Epithelial cell of esophagus (primary cell): ENCODE measurements at regions not wholly inside any gene's neighbourhood (a gene's known extent, or its start where the extent isn't known, plus 50 kb on each side); places are given as distances from the start of the nearest gene placed in this dataset.
A peak's percentile ranks its signal among the peaks of the same experiment; 100 is the strongest.

Experiments used
- DNase-seq: peaks from one replicate; pipeline ENCODE4 v3.0.0; 2010; ENCODE audit warnings: low read depth
- H3K4me3 ChIP-seq: 2 replicates; pipeline ENCODE4 v1.5.1; 2011; ENCODE audit warnings: mild to moderate bottlenecking, low read length, control low read depth
- TF ChIP-seq, protein P1 (sequence below): IDR thresholded peaks from 2 replicates; pipeline ENCODE4 v1.5.1; 2011; ENCODE audit warnings: low read depth, mild to moderate bottlenecking, low read length, control low read depth, inconsistent platforms; ENCODE audit not compliant: insufficient read depth; ENCODE audit errors: missing control alignments

DNA sequence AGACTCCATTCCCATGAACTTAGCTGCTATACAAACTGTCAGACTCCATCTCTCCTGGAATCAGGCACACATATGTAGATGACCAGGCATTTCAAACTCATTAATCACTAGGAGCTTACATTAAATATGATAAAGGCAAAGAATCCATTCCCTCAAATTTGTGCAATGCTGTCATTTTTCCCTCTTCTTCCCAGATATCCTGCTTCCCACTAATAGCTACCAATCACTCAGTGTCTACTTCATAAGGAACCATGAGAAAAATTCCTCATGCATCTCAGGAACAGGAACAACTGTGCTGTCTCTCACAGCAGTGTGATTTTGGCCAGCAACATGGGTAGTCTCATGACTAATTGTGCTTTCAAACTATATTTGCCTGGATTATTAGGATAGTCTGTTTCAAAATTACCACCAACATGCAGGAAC is 133.9 kb downstream of the DKK1 start:
- H3K4me3 ChIP-seq, result no peak overlapping the region
- TF ChIP-seq, protein P1, sequence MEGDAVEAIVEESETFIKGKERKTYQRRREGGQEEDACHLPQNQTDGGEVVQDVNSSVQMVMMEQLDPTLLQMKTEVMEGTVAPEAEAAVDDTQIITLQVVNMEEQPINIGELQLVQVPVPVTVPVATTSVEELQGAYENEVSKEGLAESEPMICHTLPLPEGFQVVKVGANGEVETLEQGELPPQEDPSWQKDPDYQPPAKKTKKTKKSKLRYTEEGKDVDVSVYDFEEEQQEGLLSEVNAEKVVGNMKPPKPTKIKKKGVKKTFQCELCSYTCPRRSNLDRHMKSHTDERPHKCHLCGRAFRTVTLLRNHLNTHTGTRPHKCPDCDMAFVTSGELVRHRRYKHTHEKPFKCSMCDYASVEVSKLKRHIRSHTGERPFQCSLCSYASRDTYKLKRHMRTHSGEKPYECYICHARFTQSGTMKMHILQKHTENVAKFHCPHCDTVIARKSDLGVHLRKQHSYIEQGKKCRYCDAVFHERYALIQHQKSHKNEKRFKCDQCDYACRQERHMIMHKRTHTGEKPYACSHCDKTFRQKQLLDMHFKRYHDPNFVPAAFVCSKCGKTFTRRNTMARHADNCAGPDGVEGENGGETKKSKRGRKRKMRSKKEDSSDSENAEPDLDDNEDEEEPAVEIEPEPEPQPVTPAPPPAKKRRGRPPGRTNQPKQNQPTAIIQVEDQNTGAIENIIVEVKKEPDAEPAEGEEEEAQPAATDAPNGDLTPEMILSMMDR, result no peak
- DNase-seq, result peak; percentile 43

DNA sequence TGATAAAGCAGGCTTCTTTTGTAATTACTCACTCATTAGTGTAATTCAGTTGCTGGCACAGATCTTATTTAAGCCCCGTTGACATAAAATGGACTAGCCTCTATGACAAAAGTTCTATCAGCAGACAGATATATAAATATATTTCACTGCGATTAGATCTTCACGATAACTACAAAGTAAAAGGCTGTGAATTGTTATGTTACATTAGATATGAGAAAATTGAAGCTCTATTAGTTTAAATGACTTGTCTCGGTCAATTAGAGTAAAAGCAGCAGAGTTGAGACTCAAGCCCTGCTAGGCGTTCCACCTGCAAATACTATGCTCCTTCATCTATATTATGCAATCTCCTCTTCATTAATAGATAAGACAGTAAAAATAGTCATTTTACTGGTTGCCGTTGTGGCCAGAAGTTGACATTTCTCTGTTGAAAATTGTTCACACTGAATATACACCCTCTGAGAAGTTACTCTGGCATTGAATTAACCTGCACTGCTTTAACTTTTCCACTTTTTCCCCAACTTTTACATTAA is 136.7 kb downstream of the DKK1 start:
- H3K4me3 ChIP-seq, result no peak overlapping the region
- no peak for DNase-seq
- TF ChIP-seq, protein P1, result no peak

DNA sequence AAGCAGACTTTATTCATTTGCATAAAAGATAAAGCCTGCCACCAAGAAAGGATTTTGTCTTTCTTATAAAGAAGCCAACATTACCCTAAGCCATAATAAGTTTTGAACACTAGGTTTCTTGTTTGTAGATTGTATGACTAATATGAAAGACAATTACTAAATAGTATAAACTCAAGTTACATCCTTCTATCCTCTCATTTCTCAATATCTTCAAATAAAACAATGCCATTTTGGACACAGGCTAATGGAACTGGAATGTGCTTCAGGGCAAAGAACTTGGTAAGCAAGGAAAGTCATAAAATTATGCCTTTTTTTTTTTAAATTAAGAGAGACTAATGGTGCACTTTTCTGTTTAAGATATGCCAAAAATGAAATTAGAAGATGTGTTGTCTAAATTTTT is 137.7 kb downstream of the DKK1 start:
- peak; percentile 92 for DNase-seq
- H3K4me3 ChIP-seq, result no peak overlapping the region
- TF ChIP-seq, protein P1, result no peak

DNA sequence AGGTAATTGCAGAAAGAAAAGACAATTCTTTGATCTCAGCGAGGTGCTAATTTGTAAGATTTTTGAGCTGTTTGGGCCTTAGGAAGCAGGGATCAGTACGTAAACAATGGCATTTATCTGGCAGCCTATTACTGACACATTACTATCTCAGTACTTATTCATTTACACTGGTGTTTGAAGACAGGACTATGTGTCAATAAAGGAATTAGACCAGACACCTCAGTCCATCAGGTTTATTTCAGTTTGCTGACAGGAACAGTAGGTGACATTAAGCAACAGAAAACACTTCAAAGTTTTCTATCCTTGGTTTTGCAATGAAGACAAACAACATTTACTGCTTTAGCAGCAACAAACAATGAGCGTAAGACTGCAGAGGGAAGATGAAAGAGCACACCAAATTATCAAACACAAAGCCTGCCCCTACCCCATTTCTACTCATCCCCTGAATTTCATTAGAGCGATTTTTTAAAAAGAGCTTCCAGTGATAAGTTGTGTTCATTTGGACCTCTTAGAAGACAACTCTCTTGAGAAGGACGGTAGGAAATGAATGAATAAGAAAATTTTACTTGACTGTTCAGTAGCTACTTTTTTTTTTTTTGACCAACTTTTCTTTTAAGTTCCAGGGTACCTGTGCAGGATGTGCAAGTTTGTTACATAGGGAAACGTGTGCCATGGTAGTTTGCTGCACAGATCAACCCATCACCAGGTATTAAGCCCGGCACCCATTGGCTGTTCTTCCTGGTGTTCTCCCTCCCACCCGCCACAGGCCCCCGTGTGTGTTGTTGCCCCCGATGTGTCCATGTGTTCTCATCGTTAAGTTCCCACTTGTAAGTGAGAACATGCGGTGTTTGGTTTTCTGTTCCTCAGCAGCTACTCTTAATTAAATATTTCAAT is 138.8 kb downstream of the DKK1 start:
- TF ChIP-seq, protein P1, result no peak
- H3K4me3 ChIP-seq, result peak overlapping the region; percentile 48
- no peak for DNase-seq

DNA sequence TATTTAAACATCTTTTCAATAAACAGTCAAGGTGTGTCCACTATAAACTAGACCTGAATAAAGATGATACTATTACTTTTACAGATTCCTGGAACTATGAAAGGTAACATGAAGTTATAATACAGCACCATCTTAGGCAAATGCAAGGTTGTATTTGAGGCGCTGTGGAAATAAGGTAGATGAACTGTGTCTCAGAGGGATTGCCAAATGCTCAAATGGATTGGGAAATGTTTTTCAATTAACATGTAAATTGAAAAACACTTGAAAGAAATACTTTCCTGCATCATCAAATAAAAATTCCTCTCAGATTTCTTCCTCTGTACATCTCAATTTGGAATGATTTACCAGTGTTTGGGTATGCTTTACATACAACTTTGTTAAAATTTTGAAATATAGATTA is 139.4 kb downstream of the DKK1 start:
- peak overlapping the region; percentile 48 for H3K4me3 ChIP-seq
- DNase-seq, result peak; percentile 62
- TF ChIP-seq, protein P1, result no peak

DNA sequence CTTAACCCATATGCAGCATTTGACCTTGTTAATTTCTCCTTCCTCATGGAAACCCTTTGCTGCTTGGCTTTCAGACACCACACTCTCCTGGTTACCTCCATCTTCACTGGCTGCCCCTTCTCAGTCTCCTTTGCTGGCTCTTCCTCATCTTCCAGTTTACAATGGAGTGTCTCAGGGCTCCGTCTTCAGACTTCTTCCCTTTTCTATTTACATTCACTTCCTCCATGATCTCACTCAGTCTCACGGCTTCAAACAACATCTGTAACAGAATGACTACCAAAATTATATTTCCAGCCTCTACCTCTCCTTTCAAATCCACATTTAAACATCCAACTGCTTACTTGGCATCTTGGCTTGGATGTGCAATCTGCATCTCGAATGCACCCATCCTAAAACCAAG is 140.4 kb downstream of the DKK1 start:
- TF ChIP-seq, protein P1, result no peak
- peak overlapping the region; percentile 48 for H3K4me3 ChIP-seq
- no peak for DNase-seq
